PC-3 (cell line): ENCODE measurements at regions not wholly inside any gene's neighbourhood (a gene's known extent, or its start where the extent isn't known, plus 50 kb on each side); places are given as distances from the start of the nearest gene placed in this dataset.

Experiments
- ATAC-seq: fragments of 200-7000 bp; cut with Tn5 transposase; 2 replicates; pipeline ENCODE4 v1.9.1; 2020; ENCODE audit warnings: mild to moderate bottlenecking, moderate library complexity
- BruUV-seq: library from RNA; stranded (reverse); fragments of 400-500 nt; replicated peaks from 2 replicates; lab custom pipeline; 2021; lab: Mats Ljungman, UMichigan
- CTCF ChIA-PET: fragments of 300-600 bp; sonication (Branson Sonifier 250); formaldehyde crosslinking; loops from one replicate; lab custom pipeline; 2022; ENCODE audit warnings: antibody characterized with exemption; lab: Charles Lee
- POLR2A ChIA-PET: fragments of 300-600 bp; sonication (Branson Sonifier 250); formaldehyde crosslinking; loops from one replicate; lab custom pipeline; 2022; ENCODE audit warnings: antibody characterized with exemption; ENCODE audit not compliant: unreplicated experiment; lab: Charles Lee
- DNase-seq: peaks from one replicate; pipeline ENCODE4 v3.0.0-alpha.2; 2015
- H2AFZ ChIP-seq: fragments of 300-600 bp; sonication (generic); 2 replicates; pipeline ENCODE4 v1.6.0; 2016; ENCODE audit warnings: antibody characterized with exemption, low read length
- H3F3A ChIP-seq: fragments of 300-600 bp; sonication (generic); one replicate; pipeline ENCODE4 v1.6.0; 2017; ENCODE audit warnings: antibody characterized with exemption, low read length, control low read depth, mild to moderate bottlenecking; ENCODE audit not compliant: unreplicated experiment
- H3K27ac ChIP-seq: fragments of 300-600 bp; sonication (generic); 2 replicates; pipeline ENCODE4 v1.5.1; 2016; ENCODE audit warnings: mild to moderate bottlenecking, low read length
- H3K27me3 ChIP-seq: fragments of 300-600 bp; sonication (generic); 2 replicates; pipeline ENCODE4 v1.6.1; 2016; ENCODE audit warnings: low read length, mixed read lengths
- H3K36me3 ChIP-seq: fragments of 300-600 bp; sonication (generic); 2 replicates; pipeline ENCODE4 v1.6.1; 2016; ENCODE audit warnings: low read depth, mixed run types, low read length, mixed read lengths
- H3K4me1 ChIP-seq: fragments of 300-600 bp; sonication (generic); 2 replicates; pipeline ENCODE4 v1.5.1; 2016; ENCODE audit warnings: low read length; ENCODE audit not compliant: insufficient read depth
- H3K4me2 ChIP-seq: fragments of 300-600 bp; sonication (generic); 2 replicates; pipeline ENCODE4 v1.6.0; 2016; ENCODE audit warnings: low read length
- H3K4me3 ChIP-seq: fragments of 300-600 bp; sonication (generic); 2 replicates; pipeline ENCODE4 v1.5.1; 2016; ENCODE audit warnings: mild to moderate bottlenecking, low read length, mixed read lengths
- H3K79me2 ChIP-seq: fragments of 300-600 bp; sonication (generic); 2 replicates; pipeline ENCODE4 v1.6.1; 2017; ENCODE audit warnings: low read length, mixed read lengths
- H3K9ac ChIP-seq: fragments of 300-600 bp; sonication (generic); 2 replicates; pipeline ENCODE4 v1.6.0; 2016; ENCODE audit warnings: mild to moderate bottlenecking, low read length
- H3K9me2 ChIP-seq: fragments of 300-600 bp; sonication (generic); replicated peaks from 2 replicates; pipeline ENCODE4 v1.6.1; 2016; ENCODE audit warnings: mixed run types, low read length, mixed read lengths
- H3K9me3 ChIP-seq: fragments of 300-600 bp; sonication (generic); 2 replicates; pipeline ENCODE4 v1.6.1; 2016; ENCODE audit warnings: low read length, mixed read lengths
- H4K20me1 ChIP-seq: fragments of 300-600 bp; sonication (generic); 2 replicates; pipeline ENCODE4 v1.6.1; 2016; ENCODE audit warnings: low read length, mixed read lengths
- CTCF ChIP-seq: fragments of 300-600 bp; sonication (generic); conservative IDR thresholded peaks from 2 replicates; pipeline ENCODE4 v1.5.1; 2017; ENCODE audit warnings: antibody characterized with exemption, low read depth, mild to moderate bottlenecking, low read length
- EZH2 ChIP-seq: fragments of 300-600 bp; sonication (generic); IDR thresholded peaks from one replicate; pipeline ENCODE4 v1.6.1; 2017; ENCODE audit warnings: antibody characterized with exemption, mild to moderate bottlenecking, low read length; ENCODE audit not compliant: unreplicated experiment
- EZH2phosphoT487 ChIP-seq: fragments of 300-600 bp; sonication (generic); IDR thresholded peaks from 2 replicates; pipeline ENCODE4 v1.6.1; 2018; ENCODE audit warnings: mild to moderate bottlenecking, antibody characterized with exemption, low read length, borderline replicate concordance
- intact Hi-C: fragments of 100-400 bp; cut with micrococcal nuclease; formaldehyde crosslinking; loops from 2 replicates; pipeline ENCODE4 v1.9.0; 2023

GRCh38 chr17:10927712-10928111 is 89.8 kb upstream of the PIRT start:
- H3K4me1 ChIP-seq = no peaks in the 10 kb centered on the region
- ChIA-PET CTCF (no interaction called here), POLR2A (no interaction called here)
- H4K20me1 ChIP-seq = no peaks in the 10 kb centered on the region
- no peak overlapping the region for H3K4me2 ChIP-seq
- DNase-seq (no peak), ATAC-seq (no peak)
- H3K9me2 ChIP-seq = no peaks in the 10 kb centered on the region
- H3K36me3 ChIP-seq = no peaks in the 10 kb centered on the region
- no peaks in the 10 kb centered on the region for H3K9me3 ChIP-seq
- no peak overlapping the region for H3K27ac ChIP-seq
- H3K9ac ChIP-seq = no peak overlapping the region
- no peaks in the 10 kb centered on the region for H3K79me2 ChIP-seq
- no peak overlapping the region for H3K4me3 ChIP-seq
- H2AFZ ChIP-seq = no peak overlapping the region
- no peaks in the 10 kb centered on the region for H3K27me3 ChIP-seq
- intact Hi-C loops = no loop called here
- TF ChIP-seq EZH2phosphoT487 = no peak
- no peak for TF ChIP-seq CTCF
- TF ChIP-seq EZH2 = no peak
- BruUV-seq = no TSS peak
- H3F3A ChIP-seq = no peaks in the 10 kb centered on the region

- ATAC-seq (no peak), DNase-seq (no peak)
- no peak overlapping the region for H2AFZ ChIP-seq
- no peaks in the 10 kb centered on the region for H3F3A ChIP-seq
- no peak overlapping the region for H3K4me3 ChIP-seq
- ChIA-PET POLR2A (no interaction called here), CTCF (no interaction called here)
- BruUV-seq = no TSS peak
- no peaks in the 10 kb centered on the region for H3K36me3 ChIP-seq
- no peaks in the 10 kb centered on the region for H4K20me1 ChIP-seq
- H3K9me2 ChIP-seq = no peaks in the 10 kb centered on the region
- intact Hi-C loops = no loop called here
- no peaks in the 10 kb centered on the region for H3K4me1 ChIP-seq
- H3K9me3 ChIP-seq = no peaks in the 10 kb centered on the region
- TF ChIP-seq EZH2phosphoT487 (no peak), EZH2 (no peak), CTCF (no peak)
- no peaks in the 10 kb centered on the region for H3K27me3 ChIP-seq
- H3K4me2 ChIP-seq = no peak overlapping the region
- no peak overlapping the region for H3K9ac ChIP-seq
- H3K79me2 ChIP-seq = no peaks in the 10 kb centered on the region
- H3K27ac ChIP-seq = no peak overlapping the region
Measured at GRCh38 chr17:10920558-10921108, 82.7 kb upstream of the PIRT start.

- no peak overlapping the region for H3K9ac ChIP-seq
- H3F3A ChIP-seq = no peaks in the 10 kb centered on the region
- intact Hi-C loops = no loop called here
- BruUV-seq = no TSS peak
- H3K4me1 ChIP-seq = no peaks in the 10 kb centered on the region
- DNase-seq (no peak), ATAC-seq (no peak)
- H3K27ac ChIP-seq = no peak overlapping the region
- no peaks in the 10 kb centered on the region for H3K36me3 ChIP-seq
- H3K4me2 ChIP-seq = no peak overlapping the region
- H3K27me3 ChIP-seq = no peaks in the 10 kb centered on the region
- no peak for TF ChIP-seq CTCF
- no peak for TF ChIP-seq EZH2
- no peak for TF ChIP-seq EZH2phosphoT487
- H3K9me2 ChIP-seq = no peaks in the 10 kb centered on the region
- H2AFZ ChIP-seq = no peak overlapping the region
- ChIA-PET CTCF (no interaction called here), POLR2A (no interaction called here)
- no peak overlapping the region for H3K4me3 ChIP-seq
- H3K79me2 ChIP-seq = no peaks in the 10 kb centered on the region
- H4K20me1 ChIP-seq = no peaks in the 10 kb centered on the region
- H3K9me3 ChIP-seq = no peaks in the 10 kb centered on the region
Measured at GRCh38 chr17:10907370-10907769, 69.5 kb upstream of the PIRT start.
